NCI-H187 (cell line): ENCODE measurements at regions not wholly inside any gene's neighbourhood (a gene's known extent, or its start where the extent isn't known, plus 50 kb on each side); places are given as distances from the start of the nearest gene placed in this dataset.

ENCODE experiments used
- DNase-seq, 2 experiments: peaks; one replicate each; lab custom pipeline; 2025; lab: John Stamatoyannopoulos, UW

DNA sequence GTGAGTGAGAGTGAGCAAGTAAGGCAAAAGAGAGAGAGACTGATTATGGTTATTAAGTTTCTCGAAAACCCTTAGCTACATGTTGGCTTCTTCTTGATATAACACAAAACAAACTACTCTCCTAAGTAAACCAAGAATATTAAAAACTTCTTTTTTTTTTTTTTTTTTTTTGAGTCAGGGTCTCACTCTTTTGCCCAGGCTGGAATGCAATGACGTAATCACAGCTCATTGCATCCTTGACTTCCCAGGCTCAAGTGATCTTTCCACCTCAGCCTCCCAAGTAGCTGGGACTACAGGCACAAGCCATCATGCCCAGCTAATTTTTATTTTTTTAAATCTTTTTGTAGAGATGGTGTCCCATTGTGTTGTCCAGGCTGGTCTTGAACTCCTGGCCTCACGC, 102.2 kb upstream of the IL6 start:
- no peak for DNase-seq

- no peak for DNase-seq
Observed at GRCh38 chr7:22622116-22622785, 104.7 kb upstream of the IL6 start.

DNA sequence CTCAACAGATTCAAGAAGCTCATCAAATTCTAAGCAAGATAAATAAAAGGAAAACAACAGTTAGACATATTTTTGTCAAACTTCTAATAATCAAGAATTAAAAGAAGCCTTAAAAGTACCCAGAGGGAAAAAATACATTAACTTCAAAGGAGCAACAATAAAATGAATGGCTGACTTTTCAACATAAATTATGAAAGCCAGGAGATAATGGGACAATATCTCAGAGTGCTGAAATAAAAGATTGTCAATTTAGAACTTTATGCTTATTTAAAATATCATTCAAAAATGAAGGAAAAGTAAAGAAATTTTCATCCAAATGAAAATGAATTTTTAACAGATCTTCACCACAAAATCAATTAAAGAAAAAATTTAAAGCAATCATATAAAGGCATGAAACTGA, 108.5 kb upstream of the IL6 start:
- DNase-seq, result no peak

DNA sequence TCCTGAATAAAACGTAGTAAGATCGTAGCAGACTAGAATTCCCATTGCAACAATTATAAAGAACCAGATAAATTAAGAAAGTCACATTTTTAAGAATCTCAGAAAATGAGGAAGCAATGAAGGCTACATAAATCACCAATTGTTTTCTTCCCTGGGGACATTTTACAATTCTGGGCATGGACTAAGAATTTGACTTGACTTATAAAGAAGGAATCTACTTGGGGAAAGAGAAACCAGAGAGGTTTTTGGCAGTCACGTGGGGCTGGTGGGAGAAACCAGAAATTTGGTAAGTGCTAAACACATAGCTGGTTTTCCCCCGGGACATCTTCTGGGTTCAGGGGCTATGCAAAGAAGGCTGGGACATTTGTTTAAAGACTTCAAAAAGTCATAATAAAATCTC, 109.8 kb upstream of the IL6 start:
- no peak for DNase-seq

GRCh38 chr7:22613496-22613895, 113.5 kb upstream of the IL6 start:
- no peak for DNase-seq

- no peak for DNase-seq
Observed at GRCh38 chr7:22612776-22613175, 112.8 kb upstream of the STEAP1B start.

GRCh38 chr7:22611758-22612079, 111.7 kb upstream of the STEAP1B start:
- DNase-seq, result no peak

- no peak for DNase-seq
Observed at GRCh38 chr7:22610951-22611757, 111.2 kb upstream of the STEAP1B start.

- DNase-seq, result no peak
Observed at GRCh38 chr7:22610263-22610662, 110.3 kb upstream of the STEAP1B start.

DNA sequence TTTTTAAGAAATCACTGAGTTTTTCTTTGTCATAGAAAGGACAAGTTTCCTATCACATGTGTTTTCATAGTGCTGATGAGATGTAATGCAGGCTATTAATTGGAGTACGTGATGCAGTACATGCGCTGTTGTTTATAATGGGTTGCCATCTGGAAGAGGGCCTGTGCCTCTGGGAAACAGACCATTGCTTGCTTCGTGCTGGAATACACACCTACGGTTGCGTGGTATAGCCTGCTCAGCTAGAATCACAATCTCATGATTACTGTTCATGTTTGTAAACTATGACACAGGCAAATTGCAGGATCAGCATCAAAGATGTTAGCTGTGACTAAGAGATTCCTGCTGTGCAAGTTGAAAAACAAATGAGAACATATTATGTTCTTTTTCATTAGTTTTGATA, 107.2 kb upstream of the STEAP1B start:
- DNase-seq, result no peak

DNA sequence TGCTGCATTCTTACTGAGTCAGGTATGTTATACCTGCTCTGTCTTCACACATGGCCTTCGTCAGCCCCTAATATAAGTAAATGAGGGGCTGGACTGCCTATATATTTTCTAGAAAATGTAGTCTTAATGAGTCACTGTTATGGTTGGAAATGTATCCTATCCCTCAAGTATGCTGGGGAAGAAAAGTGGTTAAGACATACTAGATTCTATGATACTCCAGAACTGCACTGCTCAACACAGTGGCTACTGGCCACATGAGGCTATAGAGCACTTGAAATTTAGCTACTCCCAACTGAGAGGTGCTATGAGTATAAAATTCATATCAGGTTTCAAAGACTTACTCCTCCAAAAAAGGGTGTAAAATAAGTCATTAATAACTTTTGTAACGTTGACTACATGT, 104.3 kb upstream of the STEAP1B start:
- no peak for DNase-seq

DNA sequence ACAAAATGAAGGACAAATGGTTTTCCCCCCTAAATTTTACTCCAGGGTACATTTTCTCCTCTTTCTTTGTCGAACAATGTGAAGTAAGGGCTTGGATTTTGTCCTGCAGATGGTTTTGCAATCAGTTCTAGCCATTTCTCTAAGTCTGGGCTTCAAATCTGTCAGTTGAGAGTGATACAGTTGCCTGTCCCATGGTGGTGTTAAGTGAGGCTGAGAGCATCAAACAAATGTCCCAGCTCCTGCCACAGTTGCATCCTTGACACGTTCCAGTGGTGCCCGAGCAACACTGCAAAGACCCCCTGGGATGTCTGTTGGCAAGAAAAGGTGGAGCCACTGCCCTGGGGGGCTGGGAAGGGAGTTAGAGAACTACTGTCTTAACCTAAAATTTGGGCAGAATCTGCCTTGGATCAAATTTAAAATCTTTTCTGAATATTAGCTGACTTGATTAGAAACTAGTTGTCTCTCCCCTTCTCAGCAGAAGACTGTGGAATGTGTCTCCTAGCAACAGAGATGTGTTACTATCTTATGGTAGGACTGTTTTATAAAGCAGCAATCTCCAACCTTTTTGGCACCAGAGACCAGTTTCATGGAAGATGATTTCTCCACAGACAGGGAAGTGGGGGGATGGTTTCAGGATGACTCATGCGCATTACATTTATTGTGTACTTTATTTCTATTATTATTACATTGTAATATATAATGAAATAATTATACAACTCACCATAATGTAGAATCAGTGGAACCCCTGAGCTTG, 102.0 kb upstream of the STEAP1B start:
- DNase-seq, result no peak

GRCh38 chr7:22601408-22601807, 101.4 kb upstream of the STEAP1B start:
- DNase-seq, result no peak

GRCh38 chr7:22601003-22601402, 101.0 kb upstream of the STEAP1B start:
- DNase-seq, result no peak

DNA sequence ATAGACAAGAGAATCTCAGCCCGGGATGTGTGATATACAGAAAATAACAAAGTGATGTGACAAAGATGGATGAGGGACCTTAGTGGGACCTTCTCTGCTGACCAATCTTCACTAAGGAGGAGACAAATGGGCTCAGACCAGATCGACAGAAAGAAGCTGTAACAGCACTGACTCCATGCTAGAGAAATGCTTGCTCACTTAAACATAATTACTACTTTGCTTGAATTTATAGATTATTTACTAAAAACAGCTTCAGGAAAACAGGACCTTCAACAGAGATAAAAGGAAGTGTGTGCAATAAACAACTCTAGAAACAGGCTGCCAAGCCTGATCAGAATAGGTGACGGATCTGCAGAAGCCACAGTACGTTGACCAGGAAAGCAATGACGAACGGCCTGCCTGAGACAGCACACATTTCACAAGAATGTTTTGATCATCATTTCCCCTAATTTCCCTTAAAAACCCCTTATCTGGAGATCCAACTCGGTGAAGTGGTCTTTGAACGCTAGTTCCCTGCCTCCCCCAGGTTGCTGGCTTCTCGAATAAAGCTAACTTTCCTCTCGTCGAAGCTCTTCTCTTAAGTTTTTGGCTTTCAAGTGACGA, 98.4 kb upstream of the STEAP1B start:
- DNase-seq, result no peak

- no peak for DNase-seq
Observed at GRCh38 chr7:22597844-22598243, 97.9 kb upstream of the STEAP1B start.

GRCh38 chr7:22596763-22597400, 96.9 kb upstream of the STEAP1B start:
- no peak for DNase-seq

GRCh38 chr7:22594020-22594419, 94.0 kb upstream of the STEAP1B start:
- no peak for DNase-seq

- no peak for DNase-seq
Observed at GRCh38 chr7:22591271-22591670, 91.3 kb upstream of the STEAP1B start.

DNA sequence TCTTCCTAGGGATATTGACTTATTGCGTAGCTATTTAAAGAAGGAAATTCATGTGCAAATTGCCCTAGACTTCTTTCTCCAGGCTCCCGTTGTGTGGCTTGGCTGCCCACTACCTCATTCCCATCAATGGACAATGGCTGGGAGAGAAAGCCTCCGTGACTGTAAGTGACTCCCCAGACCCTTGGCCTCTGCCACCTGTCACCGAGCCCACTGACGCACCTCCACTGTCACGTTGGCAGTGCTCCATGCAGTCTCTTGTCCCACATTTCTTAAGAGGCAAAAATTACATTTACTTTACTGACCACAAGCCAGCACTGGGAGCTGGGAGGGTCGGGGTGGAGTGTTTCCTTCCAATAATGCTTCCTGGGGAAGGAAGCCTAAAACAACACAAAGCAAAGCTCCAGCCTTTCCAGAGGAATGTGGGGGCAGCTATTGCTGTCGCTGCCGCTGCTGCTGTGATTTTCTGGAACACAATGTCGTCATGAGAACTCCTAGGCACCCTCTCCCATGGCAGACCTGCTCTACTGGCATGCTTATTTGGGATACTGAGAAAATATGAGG, 89.7 kb upstream of the STEAP1B start:
- no peak for DNase-seq

DNA sequence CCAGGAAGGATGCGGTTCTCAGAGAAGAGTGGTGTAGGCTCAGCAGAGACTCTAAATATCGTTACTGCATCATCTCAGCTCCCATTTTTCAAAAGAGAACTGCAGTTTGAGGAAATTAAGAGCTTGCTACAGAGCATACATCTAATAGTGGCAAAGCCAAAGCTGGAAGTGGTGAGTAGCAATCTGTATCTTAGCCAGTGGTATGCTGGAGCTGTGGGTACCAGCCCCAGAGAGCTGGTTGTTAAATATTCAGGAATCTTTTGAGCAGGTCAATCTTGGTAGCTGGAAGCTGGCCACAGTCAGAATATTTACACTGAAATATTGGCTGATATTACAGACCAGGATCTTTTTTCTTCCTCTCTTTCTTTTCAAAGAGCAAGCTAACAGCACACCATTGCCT, 88.4 kb upstream of the STEAP1B start:
- no peak for DNase-seq

DNA sequence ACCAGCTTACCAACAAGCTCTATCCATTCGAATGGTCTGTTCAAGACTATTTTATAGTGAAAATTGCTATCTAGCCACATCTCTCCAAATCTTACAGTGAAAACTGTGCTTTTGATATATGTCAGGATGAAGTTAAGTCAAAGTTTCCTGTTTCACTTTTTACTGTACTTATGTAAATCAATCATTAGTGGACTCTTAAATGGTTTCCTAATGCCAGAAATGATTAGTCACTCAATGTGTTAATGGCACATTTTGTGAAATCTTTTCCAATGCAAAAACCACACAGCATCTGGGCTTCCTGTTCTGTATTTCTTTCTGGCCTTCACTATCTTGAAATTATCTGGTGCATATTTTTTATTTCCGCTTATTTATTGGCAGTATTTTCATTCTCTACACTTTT, 87.3 kb upstream of the STEAP1B start:
- DNase-seq, result no peak
